ENCODE measurements at regions not wholly inside any gene's neighbourhood (a gene's known extent, or its start where the extent isn't known, plus 50 kb on each side); places are given as distances from the start of the nearest gene placed in this dataset.

GRCh38 chr1:104648269-104648691 lies 898.6 kb downstream of the AMY1C start:
- TF ChIP-seq CTCF (conservative IDR thresholded peaks at IDR 0.05; ENCODE audit: low read length): peak; percentile 87
- TF ChIP-seq EZH2phosphoT487 (IDR thresholded peaks at IDR 0.05; ENCODE audit: borderline replicate concordance, low read depth, low read length): no peak

All from OCI-LY7 (cell line).